ENCODE measurements at regions not wholly inside any gene's neighbourhood (a gene's known extent, or its start where the extent isn't known, plus 50 kb on each side); places are given as distances from the start of the nearest gene placed in this dataset.

GRCh38 chr15:77786181-77786890, 153.6 kb upstream of the LINGO1 start:
- TF ChIP-seq ZNF274 (IDR thresholded peaks at IDR 0.05; ENCODE audit: low read depth, low read length), result no peak
- H3K4me3 ChIP-seq (ENCODE audit: low read length), result no peak overlapping the region

- TF ChIP-seq ZNF274 (IDR thresholded peaks at IDR 0.05; ENCODE audit: low read depth, low read length), result no peak
- no peak overlapping the region for H3K4me3 ChIP-seq (ENCODE audit: low read length)
These were observed 151.9 kb upstream of the LINGO1 start for GRCh38 chr15:77784361-77785292.

GRCh38 chr15:77783636-77784035, 150.9 kb upstream of the LINGO1 start:
- no peak overlapping the region for H3K4me3 ChIP-seq (ENCODE audit: low read length)
- no peak for TF ChIP-seq ZNF274 (IDR thresholded peaks at IDR 0.05; ENCODE audit: low read depth, low read length)

GRCh38 chr15:77782691-77783090, 150.0 kb upstream of the LINGO1 start:
- TF ChIP-seq ZNF274 (IDR thresholded peaks at IDR 0.05; ENCODE audit: low read depth, low read length), result no peak

GRCh38 chr15:77781946-77782240, 149.2 kb upstream of the LINGO1 start:
- no peak overlapping the region for H3K4me3 ChIP-seq (ENCODE audit: low read length)
- no peak for TF ChIP-seq ZNF274 (IDR thresholded peaks at IDR 0.05; ENCODE audit: low read depth, low read length)

More at GRCh38 chr15:77782691-77783090, 150.0 kb upstream of the LINGO1 start:
- no peak overlapping the region for H3K4me3 ChIP-seq (ENCODE audit: low read length)

GRCh38 chr15:77781151-77781945, 148.6 kb upstream of the LINGO1 start:
- TF ChIP-seq ZNF274 (IDR thresholded peaks at IDR 0.05; ENCODE audit: low read depth, low read length), result no peak
- H3K4me3 ChIP-seq (ENCODE audit: low read length), result no peak overlapping the region

- H3K4me3 ChIP-seq (ENCODE audit: low read length), result no peak overlapping the region
- TF ChIP-seq ZNF274 (IDR thresholded peaks at IDR 0.05; ENCODE audit: low read depth, low read length), result no peak
These were observed 146.1 kb upstream of the LINGO1 start for GRCh38 chr15:77778802-77779201.

GRCh38 chr15:77775837-77776236, 143.1 kb upstream of the LINGO1 start:
- no peak for TF ChIP-seq ZNF274 (IDR thresholded peaks at IDR 0.05; ENCODE audit: low read depth, low read length)

GRCh38 chr15:77775373-77775772, 142.7 kb upstream of the LINGO1 start:
- TF ChIP-seq ZNF274 (IDR thresholded peaks at IDR 0.05; ENCODE audit: low read depth, low read length), result no peak
- H3K4me3 ChIP-seq (ENCODE audit: low read length), result no peak overlapping the region

More at GRCh38 chr15:77775837-77776236, 143.1 kb upstream of the LINGO1 start:
- no peak overlapping the region for H3K4me3 ChIP-seq (ENCODE audit: low read length)

GRCh38 chr15:77774350-77774749, 141.6 kb upstream of the LINGO1 start:
- no peak overlapping the region for H3K4me3 ChIP-seq (ENCODE audit: low read length)
- no peak for TF ChIP-seq ZNF274 (IDR thresholded peaks at IDR 0.05; ENCODE audit: low read depth, low read length)

- no peak overlapping the region for H3K4me3 ChIP-seq (ENCODE audit: low read length)
- TF ChIP-seq ZNF274 (IDR thresholded peaks at IDR 0.05; ENCODE audit: low read depth, low read length), result no peak
These were observed 141.2 kb upstream of the LINGO1 start for GRCh38 chr15:77773903-77774302.

- no peak for TF ChIP-seq ZNF274 (IDR thresholded peaks at IDR 0.05; ENCODE audit: low read depth, low read length)
- H3K4me3 ChIP-seq (ENCODE audit: low read length), result no peak overlapping the region
These were observed 140.1 kb upstream of the LINGO1 start for GRCh38 chr15:77772641-77773402.

GRCh38 chr15:77771616-77772015, 138.9 kb upstream of the LINGO1 start:
- no peak for TF ChIP-seq ZNF274 (IDR thresholded peaks at IDR 0.05; ENCODE audit: low read depth, low read length)
- H3K4me3 ChIP-seq (ENCODE audit: low read length), result no peak overlapping the region

- no peak overlapping the region for H3K4me3 ChIP-seq (ENCODE audit: low read length)
- no peak for TF ChIP-seq ZNF274 (IDR thresholded peaks at IDR 0.05; ENCODE audit: low read depth, low read length)
These were observed 137.0 kb upstream of the LINGO1 start for GRCh38 chr15:77769700-77770099.

All from GM08714 (cell line).